GM06990 (cell line): ENCODE measurements at regions not wholly inside any gene's neighbourhood (a gene's known extent, or its start where the extent isn't known, plus 50 kb on each side); places are given as distances from the start of the nearest gene placed in this dataset.

Experiments
- DNase-seq: peaks from one replicate; pipeline ENCODE4 v3.0.0-alpha.2; 2011; ENCODE audit not compliant: insufficient read length; ENCODE audit errors: extremely low read depth
- H3K27me3 ChIP-seq: replicated peaks from 2 replicates; pipeline ENCODE4 v1.6.0; 2011; ENCODE audit warnings: low read length; ENCODE audit not compliant: control insufficient read depth, insufficient read depth
- H3K36me3 ChIP-seq: 2 replicates; pipeline ENCODE4 v1.5.1; 2011; ENCODE audit warnings: low read length; ENCODE audit not compliant: control insufficient read depth, insufficient read depth
- H3K4me3 ChIP-seq: replicated peaks from 2 replicates; pipeline ENCODE4 v1.5.1; 2011; ENCODE audit warnings: low read depth, mild to moderate bottlenecking, control low read depth, low read length
- TF ChIP-seq, protein P1 (sequence below): IDR thresholded peaks from 2 replicates; pipeline ENCODE4 v1.5.1; 2011; ENCODE audit warnings: low read length, control low read depth, mild to moderate bottlenecking, inconsistent platforms; ENCODE audit not compliant: insufficient read depth, poor library complexity, severe bottlenecking

DNA sequence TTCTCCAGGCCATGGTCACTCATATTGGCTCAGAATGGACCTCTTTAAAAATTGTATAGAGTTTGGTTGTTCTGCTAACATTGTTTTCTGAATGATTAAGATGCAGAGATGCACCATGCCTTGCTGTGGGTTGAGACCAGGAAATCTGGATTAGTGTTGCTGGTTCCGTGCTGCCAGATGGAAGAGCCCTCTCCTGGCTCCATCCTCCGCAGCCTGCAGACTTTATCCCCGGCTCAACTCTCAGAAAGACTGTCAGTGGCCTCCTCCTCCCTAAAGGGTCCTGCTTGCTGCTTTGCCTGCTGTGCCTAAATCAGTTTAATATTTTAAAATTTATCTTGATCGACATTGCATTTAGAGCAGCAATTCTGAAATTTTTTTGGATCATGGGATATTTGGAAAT, 196.7 kb downstream of the TENT4A start:
- H3K36me3 ChIP-seq = no peaks in the 10 kb centered on the region
- H3K27me3 ChIP-seq = no peaks in the 10 kb centered on the region; the same call in none of the 2 replicates
- TF ChIP-seq, protein P1, sequence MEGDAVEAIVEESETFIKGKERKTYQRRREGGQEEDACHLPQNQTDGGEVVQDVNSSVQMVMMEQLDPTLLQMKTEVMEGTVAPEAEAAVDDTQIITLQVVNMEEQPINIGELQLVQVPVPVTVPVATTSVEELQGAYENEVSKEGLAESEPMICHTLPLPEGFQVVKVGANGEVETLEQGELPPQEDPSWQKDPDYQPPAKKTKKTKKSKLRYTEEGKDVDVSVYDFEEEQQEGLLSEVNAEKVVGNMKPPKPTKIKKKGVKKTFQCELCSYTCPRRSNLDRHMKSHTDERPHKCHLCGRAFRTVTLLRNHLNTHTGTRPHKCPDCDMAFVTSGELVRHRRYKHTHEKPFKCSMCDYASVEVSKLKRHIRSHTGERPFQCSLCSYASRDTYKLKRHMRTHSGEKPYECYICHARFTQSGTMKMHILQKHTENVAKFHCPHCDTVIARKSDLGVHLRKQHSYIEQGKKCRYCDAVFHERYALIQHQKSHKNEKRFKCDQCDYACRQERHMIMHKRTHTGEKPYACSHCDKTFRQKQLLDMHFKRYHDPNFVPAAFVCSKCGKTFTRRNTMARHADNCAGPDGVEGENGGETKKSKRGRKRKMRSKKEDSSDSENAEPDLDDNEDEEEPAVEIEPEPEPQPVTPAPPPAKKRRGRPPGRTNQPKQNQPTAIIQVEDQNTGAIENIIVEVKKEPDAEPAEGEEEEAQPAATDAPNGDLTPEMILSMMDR = no peak
- no peak for DNase-seq
- H3K4me3 ChIP-seq = no peak overlapping the region

DNA sequence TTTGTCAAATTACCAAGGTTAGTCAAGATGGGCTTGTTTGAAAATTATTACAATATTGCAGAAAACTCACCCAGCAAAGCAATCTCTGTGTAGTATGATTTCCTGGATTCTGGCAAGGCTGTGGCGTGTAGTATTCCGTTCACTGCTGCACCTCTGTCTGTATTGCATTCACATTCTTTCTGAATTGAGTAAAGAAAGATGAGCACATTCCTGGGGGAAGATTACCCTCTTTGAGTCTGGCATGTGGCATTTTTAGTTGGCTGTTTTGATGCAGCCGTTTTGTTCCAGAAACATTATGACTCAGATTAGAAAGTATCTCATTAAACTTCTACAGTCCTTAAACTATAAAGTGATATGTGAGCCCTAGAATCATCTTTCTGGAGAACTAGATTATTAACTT, 197.7 kb downstream of the TENT4A start:
- Histone ChIP-seq H3K27me3 (no peaks in the 10 kb centered on the region; the same call in none of the 2 replicates), H3K36me3 (no peaks in the 10 kb centered on the region), H3K4me3 (no peak overlapping the region)
- TF ChIP-seq, protein P1 = no peak
- DNase-seq = no peak

DNA sequence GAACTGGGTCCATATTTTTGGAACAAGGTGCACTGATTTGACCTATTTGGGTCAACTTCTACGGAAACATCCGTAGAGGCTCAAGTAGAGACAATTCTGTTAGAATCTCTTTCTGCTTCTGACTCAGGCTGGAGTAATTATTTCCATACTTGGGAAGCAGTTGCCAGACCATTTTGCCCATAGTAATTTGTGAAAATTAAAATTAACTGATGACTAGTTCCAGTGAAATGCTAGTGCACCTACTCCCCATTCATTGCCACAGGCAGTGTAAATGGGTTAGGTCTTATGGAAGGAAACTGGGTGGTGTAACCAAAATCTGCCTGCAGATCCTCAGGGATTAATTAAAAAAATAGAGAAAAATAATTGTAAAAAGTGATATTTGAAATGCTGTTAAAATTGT, 201.1 kb downstream of the TENT4A start:
- H3K4me3 ChIP-seq = no peak overlapping the region
- TF ChIP-seq, protein P1 = no peak
- H3K27me3 ChIP-seq = no peaks in the 10 kb centered on the region; the same call in none of the 2 replicates
- H3K36me3 ChIP-seq = no peaks in the 10 kb centered on the region
- no peak for DNase-seq

DNA sequence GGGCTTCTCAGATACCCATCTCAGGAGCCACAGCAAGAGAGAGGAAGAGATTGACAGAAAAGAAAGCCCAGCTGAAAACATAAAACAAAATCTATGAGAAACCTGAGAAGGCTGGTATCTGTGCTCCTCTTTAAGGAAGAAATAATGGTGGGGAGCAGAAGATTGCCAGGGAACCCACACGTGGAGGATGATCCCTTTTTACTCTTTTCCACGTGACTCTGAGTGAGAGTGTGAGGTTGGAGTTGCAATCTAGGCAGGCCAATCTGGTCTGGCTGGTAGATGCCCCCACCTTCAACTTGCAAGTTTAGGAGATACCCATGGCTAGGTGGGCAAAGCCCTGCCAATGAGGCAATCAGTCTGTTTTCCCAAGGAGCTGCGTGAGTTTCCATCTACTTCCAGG, 202.3 kb downstream of the TENT4A start:
- Histone ChIP-seq H3K4me3 (no peak overlapping the region), H3K36me3 (no peaks in the 10 kb centered on the region), H3K27me3 (no peaks in the 10 kb centered on the region; the same call in 1 of the 2 replicates)
- DNase-seq = no peak
- TF ChIP-seq, protein P1 = no peak

DNA sequence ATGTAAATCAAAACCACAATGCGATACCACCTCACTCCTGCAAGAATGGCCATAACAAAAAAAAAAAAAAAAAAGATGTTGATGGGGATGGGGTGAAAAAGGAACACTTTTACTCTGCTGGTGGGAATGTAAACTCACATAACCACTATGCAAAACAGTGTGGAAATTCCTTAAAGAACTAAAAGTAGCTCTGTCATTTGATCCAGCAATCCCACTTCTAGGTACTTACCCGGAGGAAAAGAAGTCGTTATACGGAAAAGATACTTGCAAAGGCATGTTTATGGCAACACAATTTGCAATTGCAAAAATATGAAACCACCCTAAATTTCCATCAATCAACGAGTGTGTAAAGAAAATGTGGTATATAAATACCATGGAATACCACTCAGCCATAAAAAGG, 205.0 kb downstream of the TENT4A start:
- TF ChIP-seq, protein P1 = no peak
- DNase-seq = no peak
- H3K36me3 ChIP-seq = no peaks in the 10 kb centered on the region
- no peaks in the 10 kb centered on the region; the same call in 1 of the 2 replicates for H3K27me3 ChIP-seq
- H3K4me3 ChIP-seq = no peak overlapping the region

DNA sequence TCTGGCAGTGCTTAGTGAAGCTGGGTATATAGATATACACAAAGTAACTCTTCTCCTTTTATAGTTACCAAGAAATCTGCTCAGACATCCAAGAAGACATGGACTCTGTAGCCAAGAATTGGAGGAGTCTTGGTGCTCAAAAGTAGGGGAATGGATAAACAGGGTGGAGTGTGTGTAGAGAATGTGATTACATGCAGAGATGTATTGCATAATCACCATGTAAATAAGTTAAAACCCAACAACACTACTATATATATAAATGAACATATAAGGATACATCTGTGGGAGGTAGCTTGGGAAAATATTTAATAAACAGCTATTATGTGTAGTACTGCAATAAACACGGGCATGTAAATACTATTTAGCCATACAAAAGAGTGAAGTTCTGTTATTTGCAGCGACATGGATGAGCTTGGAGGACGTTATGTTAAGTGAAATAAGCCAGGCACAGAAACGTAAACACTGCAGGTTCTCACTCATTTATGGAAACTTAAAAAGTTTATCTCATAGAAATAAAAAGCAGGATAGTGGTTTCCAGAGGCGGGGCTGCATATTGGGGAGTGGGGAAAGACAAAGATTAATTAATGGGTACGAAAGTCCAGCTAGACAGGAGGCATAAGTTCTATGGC, 207.5 kb downstream of the TENT4A start:
- TF ChIP-seq, protein P1 = no peak
- no peak for DNase-seq
- no peaks in the 10 kb centered on the region for H3K27me3 ChIP-seq
- no peaks in the 10 kb centered on the region for H3K36me3 ChIP-seq
- no peak overlapping the region for H3K4me3 ChIP-seq
